HG02852 (cell line): ENCODE measurements at regions not wholly inside any gene's neighbourhood (a gene's known extent, or its start where the extent isn't known, plus 50 kb on each side); places are given as distances from the start of the nearest gene placed in this dataset.

Experiments used
- ATAC-seq: cut with Tn5 transposase; IDR thresholded peaks from one replicate; pipeline ENCODE4 v1.9.1; 2021; ENCODE audit warnings: mild to moderate bottlenecking, moderate library complexity; ENCODE audit not compliant: unreplicated experiment

DNA sequence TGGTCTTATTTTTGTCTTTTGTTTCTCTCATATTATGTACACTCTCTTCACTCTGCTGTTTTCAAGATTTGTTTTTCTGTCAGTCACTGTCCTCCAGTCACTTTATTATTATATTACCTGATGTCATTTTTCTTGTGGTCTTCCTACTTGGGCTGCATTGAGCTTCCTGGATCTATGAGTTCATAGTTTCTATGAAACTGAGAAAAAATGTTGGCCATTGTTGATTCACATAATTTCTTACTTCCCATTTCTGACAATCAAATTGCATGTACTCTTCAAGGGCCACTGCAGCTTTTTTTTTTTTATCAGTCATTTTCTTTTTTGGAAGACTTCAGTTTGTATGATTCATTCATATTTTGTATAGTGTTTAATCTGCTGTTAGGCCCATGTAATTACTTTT lies 1180.6 kb upstream of the GBE1 start:
- no peak for ATAC-seq

DNA sequence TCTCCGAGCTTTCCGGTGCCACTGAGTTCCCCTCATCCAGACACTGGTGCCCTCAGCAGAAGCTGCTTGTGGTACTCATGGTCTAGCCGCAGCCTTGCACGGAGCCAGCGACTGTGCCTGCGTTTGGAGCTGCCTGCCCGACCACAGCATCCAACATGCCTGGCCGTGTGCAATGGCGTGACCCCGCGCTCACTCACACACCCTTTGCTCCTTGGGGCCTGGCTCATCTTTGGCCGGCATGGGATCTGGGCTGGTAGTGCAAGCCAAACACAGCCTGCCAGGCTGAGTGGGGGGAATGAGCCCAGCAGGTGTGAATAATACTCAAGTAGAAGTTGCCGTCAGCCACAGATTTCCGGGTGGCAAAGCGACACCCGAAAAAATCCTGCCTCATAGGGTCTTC lies 1178.7 kb upstream of the GBE1 start:
- no peak for ATAC-seq

DNA sequence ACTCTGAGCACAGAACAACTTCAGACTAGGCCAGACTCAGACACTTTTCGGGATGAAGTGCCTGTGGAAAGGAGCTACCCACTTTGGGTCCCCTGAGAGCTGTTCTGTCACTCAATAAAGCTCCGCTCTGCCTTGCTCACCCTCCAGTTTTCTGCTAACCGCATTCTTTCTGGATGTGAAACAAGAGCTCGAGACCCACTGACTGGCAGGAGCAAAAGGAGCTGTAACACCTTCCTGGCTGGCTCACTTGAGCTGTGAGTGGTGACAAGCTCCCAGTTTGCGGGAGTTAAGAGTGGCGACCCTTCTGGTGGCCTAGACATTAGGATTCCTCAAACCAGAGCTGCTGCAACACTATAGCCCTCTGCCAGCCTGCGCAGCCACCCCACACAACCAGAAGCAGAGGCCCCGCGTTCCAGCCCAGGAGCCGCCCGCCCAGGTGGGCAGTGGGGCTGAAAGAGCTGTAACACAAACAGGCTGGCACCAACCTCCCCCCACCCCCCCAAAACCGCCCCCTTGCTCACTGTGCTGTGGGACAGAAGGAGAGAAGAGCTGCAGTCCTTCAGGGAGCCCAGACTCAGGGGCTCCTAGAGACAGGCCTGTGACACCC lies 1178.1 kb upstream of the GBE1 start:
- no peak for ATAC-seq

DNA sequence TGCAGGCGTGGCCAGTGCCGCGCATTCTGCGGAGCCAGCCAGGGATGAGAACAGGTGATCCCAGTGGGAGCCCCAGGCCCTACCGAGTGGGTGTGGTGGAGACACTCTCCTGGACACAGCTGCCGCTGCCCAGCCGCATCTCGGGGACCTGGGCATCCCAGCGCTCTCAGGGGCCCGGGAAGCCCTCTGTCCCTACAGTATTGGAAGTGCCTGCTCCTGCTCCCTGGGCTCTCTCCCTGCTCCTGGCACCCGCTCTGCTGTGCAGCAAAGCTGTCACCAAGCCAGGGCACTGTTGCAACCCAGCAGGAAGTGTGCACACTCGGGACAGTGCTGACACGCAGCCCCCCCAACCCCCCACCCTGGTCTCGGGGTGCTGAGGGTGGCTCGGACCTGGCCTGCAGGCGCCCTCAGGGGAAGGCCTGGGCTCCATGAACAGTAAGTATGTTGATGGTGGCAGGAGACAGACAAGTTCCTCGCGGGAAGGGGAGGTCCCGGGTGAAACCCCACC lies 1177.4 kb upstream of the GBE1 start:
- no peak for ATAC-seq

DNA sequence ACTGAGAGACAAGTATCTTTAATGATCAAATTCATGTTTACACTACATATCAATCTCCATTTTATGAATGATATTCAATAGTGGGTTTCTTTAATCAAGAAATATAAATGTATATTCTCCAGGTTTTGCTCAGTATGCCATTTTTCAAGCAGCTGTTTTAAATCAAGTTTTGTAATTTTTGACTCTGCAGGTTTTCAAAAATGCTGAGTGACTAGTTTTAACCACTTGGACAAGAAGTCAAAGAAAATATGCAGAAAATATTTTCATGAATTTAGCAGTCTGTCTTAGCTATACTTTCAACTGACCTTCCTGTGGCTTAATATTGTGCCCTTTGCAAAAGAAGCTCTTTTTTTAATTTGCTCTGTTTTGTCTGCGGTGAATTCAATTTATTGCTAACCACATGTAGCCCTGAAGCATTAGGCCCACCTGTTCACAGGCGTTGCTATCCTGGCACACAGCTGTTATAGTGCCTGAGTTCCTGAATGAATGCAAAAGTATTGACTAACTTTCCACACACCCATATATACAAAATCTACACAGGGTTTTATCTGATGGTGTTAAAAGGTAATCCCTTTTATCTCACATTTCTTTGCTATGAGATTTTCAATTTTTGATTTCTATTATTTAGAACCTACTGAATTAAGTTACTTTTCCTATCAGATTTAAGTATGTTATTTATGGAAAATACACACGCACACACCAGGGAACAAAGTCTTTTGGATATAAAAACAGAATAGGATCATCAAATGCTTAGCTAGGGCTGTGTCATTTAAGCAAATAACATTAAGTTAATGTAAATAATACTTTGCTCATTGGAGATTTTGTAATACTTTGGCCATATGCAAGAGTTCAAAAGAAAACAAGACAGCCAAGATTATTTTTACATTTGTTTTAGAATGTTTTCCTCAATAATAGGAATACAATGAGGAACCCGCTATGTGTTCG lies 1166.1 kb upstream of the GBE1 start:
- ATAC-seq = no peak

DNA sequence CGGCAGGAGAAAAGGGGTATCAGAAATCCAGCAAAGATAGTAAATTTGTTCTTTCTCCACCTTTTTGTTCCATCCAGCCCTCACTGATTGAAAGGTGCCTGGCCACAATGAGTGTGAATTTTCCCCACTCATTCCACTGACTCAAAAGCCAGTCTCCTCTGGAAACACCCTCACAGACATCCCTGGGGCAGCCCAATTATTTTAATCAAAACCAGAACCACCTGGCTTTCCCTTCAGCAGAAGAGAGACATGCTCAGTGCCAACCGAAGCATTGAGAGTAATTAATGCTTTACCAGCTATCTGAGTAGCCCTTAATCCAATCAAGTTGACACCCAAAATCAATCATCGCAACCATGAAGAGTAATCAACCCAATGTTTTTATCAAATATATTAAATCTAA lies 1129.6 kb upstream of the GBE1 start:
- no peak for ATAC-seq

DNA sequence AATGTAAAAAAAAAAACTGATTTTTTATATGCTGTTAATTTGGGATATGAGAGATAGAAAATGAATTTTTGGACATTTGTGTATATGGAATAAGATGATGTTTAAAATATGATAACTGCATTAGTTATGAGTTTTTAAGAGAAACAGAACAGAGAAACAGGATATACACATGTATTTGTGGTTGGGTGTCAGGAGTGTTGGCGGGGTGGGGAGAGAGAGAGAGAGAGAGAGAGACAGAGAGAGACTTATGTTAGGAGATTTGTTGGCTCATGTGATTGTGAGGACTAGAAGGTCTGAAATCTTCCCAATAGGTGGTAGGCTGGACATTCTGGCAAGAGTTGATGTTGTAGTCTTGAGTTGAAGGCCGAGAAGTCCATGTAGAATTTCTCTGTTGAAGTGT lies 1121.6 kb upstream of the GBE1 start:
- no peak for ATAC-seq

DNA sequence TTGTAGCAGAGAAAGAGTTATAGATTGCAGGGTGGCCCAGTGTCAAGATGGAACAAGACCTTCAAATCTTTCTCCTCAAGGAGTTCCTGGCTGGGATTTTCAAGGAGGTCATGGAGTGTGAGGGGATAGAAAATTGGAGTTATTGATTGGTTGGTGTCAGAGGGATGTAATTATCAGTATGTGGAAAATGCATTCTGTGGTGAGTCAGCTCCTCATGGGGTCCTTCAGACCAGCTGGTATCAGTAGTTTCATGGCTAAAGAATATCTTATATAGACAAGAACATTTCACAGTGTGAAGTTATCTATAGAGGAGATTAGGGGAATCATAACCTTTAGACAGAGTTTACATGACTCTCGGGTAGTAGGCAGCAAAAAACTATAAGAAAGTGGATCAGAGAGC lies 1114.0 kb upstream of the GBE1 start:
- ATAC-seq = no peak

DNA sequence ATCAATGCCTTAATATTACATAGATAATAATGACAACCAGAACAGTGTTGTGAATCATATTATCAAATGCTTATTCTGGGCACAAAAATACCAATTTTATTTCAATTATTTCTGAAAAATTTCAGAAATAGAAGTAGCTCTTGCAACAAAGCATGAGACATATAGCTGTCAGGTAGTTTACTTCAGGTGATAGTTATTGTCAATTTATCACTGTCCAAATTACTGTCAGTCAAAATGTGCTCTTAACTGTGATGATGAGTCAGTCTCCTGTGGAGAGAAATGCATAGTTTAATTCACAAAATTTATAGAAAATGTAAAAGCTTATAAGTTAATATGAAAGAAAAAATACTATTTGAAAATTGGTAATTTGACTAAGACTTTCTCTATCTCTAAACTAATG lies 1078.4 kb upstream of the GBE1 start:
- no peak for ATAC-seq

DNA sequence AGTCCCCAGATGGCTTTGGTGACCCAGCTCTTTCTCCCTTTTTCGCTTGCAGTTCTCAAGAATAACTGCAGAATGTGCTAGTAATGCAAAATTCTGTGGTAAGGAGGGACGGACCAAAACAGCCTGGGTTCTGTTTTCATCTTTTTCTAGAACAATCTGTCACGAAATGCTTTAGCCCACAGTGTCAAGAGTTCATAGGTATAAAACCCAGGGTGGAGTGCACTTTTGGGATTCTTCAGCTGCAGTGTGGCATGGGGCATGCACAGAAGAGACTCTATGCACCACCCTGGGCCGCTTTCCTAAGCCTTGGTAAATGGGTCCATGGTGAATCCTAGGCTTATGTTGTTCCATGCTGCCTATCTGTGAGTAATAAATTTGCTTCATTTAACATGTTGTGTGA lies 1072.7 kb upstream of the GBE1 start:
- ATAC-seq = no peak

DNA sequence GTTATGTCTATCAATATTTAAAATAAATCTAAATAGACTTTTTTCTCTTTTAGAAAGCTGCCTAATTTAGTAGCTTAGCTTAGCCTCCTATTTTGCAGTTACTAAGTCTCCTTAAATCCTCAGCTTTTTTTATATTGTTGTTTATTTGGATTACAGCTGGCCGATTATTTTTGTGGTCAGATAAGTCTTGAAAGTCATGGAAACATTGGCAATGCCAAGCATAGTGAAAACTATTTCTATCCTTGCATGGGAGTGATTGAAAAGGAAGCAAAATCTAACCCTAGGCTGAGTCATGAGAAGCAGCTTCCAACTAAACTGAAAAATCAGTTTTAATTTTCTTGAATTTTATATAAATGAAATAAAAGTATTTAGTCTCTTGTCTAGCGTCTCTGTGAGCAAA lies 1063.0 kb upstream of the GBE1 start:
- ATAC-seq = no peak

DNA sequence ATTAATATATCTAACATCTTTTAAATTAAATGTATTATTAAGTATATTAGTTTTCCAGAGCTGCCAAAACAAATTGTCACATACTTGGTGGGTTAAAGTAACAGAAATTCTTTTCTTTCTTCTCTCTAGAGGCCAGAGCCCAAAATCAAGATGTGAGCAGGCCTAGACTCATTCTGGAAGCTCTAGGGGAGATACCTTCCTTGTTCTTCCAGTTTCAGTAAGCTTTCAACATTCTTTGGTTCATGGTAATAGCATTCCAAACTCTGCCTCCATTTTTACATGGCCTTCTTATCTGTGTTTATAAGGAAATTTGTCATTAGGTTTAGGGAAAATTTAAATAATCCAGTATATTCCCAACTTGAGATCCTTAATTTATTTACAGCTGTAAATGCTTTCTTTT lies 1054.6 kb upstream of the GBE1 start:
- no peak for ATAC-seq

DNA sequence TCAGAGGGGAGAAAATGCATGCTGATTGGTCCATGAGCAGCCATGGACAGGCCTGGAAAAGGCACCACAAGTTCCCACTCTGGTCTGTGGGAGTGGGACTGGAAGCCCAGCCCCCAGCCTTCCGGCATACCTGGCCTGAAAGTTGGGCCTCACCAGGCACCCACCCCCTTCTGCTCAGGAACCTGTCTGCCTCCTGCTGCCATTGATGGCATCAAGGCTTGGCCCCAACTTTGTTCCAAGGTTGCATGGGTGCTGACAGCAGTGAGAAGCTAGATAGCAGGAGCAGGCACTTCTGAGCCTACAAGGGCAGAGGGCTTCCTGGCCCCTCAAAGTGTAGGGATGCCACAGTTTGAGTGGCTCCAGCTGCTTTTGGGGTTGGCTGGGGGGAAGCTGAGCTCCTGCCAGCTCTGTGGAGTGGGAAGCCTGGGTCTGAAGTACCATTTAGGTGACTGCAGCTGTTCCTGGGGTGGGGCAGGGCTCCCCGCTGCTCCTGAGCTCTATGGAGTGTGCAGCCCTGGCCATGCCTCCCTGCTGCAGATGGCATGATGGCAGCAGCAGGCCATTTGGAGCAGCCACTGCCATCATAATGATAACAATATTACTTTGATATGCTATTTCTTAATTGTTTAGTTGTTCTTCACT lies 1054.1 kb upstream of the GBE1 start:
- no peak for ATAC-seq

DNA sequence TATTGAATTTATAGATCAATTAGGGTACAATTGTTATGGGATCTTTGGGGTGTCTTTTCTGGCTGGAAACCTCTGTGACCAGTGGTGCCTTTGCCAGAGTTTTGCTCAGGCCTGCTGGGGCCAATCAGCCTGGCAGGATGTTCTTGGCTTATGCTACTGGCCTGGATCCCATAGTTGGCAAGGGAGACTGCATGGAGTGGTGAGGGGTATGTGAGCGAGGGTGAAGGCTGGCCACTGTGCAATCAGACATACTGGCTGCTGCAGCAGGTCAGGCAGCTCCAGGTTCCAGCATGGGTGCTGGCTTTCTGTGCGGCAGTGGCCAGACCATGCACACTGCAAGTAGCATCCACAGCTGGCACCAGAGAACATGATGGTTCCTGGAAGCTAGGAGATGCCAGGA lies 1053.2 kb upstream of the GBE1 start:
- no peak for ATAC-seq

DNA sequence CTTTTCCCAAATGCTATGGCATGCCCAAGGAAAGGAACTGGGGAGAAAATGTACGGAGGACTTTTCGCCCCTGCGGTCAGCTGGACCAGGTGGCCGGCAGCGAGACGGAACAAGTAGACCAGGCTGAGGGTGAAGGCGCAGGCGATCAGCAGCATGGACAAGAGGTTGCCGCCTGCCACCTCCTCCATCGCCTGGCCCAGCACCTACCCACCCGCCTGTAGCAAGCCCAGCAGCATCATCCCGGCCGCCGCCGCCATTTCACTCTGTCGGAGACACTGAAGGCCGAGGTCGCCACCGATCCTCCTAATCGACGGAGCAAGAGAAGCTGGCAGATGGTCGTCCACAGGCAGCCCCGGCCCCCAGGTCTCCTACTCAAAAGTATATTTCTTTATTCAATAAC lies 1046.3 kb upstream of the GBE1 start:
- ATAC-seq = no peak

DNA sequence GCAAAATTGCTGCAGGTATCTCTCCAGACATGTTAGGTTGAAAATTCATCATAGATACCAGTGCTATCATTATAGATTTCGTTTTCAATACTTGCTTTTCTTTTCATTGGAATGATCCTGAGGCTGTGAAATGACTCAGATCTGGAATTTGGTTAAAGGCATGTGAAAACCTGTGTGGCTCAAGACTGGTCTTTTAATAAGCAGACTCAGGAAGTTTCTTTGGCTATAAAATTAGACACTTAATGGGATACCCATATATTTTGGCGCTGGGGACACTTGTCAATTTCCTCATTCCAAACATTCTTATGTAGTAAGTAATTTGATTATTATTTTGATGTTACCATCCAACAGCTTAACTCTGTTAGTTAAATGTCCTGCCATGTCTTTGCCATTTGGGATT lies 1041.1 kb upstream of the GBE1 start:
- no peak for ATAC-seq

DNA sequence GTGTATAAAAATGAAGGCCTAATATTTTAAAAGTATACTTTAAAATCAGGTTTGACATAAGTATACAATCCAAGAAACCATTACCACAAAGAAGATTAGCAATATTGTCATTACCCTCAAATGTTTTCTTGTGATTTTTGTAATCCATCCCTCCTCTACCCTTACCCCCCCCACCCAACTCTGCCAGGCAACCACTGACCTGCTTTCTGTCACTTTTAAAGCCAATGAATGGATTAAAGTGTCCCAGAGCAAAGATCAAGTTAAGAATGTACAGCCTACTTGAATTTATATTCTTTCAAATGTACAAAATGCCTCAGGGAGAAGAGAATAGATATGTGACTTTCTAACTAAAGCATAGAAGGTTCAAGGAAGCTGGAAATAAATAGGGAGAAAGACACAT lies 1038.8 kb upstream of the GBE1 start:
- ATAC-seq = no peak

DNA sequence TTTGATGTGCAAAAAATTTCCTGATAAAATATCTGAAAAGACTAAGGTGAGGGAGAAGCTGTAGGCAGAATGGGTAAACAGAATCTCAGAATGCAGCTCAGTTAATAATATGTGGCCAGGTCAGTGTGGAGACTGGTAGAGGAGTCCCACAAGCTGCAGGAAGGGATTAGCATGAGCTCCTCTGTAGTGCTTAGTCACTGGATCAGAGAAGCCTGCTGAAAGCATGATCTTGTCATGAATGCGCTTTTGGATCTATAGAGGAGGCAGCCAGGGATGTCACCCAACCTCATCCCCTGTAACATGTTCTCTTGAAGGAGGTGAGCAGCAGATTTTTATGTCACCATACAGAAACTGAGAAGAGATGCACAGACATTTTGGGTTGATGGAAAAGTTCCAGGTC lies 1035.3 kb upstream of the GBE1 start:
- ATAC-seq = no peak

DNA sequence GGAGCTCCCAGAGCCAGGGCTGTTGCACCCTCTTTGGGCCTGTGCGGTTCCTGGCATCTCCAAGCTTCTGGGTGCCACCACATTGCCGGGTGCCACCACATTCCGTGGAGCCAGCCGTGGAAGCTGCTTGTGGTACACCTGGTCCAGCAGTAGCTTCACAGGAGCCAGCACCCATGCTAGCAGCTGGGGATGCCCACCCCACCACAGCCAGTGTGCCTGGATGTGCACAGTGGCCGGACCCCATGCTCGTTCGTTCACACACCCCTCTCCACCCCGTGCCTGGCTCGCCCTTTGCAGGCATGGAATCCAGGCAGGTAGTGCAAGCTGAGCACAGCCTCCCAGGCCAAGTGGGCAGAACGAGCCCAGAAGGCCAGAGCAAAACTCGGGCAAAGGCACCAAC lies 1029.8 kb upstream of the GBE1 start:
- no peak for ATAC-seq

DNA sequence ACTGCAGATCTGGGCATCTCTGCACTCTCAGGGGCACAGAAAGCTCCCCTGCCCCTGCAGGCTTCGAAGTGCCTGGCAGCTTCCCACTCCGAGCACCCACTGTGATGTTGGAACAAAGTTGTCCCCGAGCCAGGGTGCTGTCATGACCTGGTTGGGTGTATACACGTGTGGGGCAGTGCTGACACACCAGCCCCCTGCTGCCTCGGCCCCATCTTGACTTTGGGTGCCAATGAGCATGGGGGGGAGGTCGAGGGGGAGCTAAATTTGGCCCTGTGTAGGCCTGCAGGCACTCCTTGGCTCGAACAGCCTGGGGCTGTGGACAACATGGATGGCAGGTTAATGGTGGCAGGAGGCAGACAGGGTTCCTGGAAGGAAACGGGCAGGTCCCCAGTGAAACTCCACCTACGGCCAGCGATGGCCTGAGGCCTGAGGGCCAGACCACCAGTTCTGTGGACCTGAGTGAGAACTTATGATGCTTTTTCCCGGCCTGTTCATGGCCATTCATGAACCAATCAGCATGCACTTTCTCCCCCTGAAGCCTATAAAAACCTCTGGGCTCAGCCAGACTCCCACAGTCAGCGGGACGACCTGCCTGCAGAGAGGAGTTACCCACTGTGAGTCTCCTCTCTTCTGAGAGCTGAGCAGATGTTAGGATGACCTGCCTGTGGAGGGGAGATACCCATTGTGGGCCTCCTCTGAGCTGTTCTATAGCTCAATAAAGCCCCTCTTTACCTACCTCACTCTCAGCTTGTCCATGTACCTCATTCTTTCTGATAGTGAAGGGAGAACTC lies 1029.1 kb upstream of the GBE1 start:
- ATAC-seq = no peak

DNA sequence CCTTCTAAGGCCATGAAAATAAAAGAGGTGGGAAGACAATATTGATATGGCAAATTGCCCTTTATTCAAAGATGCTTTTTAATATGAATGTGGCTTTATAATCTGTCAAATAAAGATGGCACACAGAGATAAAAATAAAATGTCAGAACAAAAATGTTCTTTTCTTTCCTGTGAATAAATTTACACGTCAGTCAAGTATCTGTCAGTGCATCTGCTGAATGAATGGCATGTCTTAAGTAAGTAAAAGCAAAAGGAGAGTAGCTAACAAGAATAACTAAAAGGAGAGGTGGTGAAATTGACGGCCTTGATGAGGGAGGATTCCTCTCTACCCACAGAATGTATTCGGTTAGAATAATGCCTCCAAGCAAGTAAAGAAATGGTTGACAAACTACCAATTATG lies 1021.7 kb upstream of the GBE1 start:
- no peak for ATAC-seq
